ENCODE measurements at regions not wholly inside any gene's neighbourhood (a gene's known extent, or its start where the extent isn't known, plus 50 kb on each side); places are given as distances from the start of the nearest gene placed in this dataset.

DNA sequence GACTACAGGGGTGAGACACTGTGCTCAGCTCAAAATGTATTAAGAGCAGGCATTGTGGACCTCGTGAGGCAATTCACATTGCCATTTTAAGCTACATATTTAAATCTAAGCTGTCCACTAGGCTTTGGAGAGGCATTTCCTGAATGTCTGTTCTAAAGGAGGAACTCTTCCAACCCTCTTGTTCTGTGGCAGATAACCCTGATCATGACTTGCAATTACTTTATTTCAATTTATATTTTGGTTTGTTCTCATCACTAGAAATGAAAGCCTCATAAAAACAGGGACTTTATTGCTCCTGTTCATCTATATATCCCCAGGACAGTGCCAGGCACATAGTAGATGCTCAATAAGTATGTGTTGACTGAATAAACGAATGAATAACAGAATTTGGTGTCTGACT, 84.0 kb upstream of the SALL4 start:
- POLR2A ChIA-PET = no interaction called here
- Histone ChIP-seq H3K9me3 (ENCODE audit: low read length) (no peaks in the 10 kb centered on the region), H3K79me2 (ENCODE audit: insufficient read depth, low read depth, low read length) (no peaks in the 10 kb centered on the region), H3K36me3 (ENCODE audit: insufficient read depth, low read length) (no peaks in the 10 kb centered on the region), H3K4me2 (ENCODE audit: low read length) (no peak overlapping the region), H4K20me1 (ENCODE audit: insufficient read depth, low read length) (no peaks in the 10 kb centered on the region), H2AFZ (ENCODE audit: low read length) (no peak overlapping the region), H3K9me2 (ENCODE audit: insufficient read depth, low read length) (no peaks in the 10 kb centered on the region), H3K4me1 (ENCODE audit: insufficient read depth, low read length, poor library complexity, severe bottlenecking) (no peaks in the 10 kb centered on the region), H3K27ac (ENCODE audit: low read depth, low read length, poor library complexity, severe bottlenecking) (no peak overlapping the region), H3K4me3 (ENCODE audit: low read depth, low read length, poor library complexity, severe bottlenecking) (no peak overlapping the region)
- TF ChIP-seq CTCF (conservative IDR thresholded peaks at IDR 0.05; ENCODE audit: low read length) (no peak), EZH2phosphoT487 (IDR thresholded peaks at IDR 0.05; ENCODE audit: borderline replicate concordance, low read depth, low read length) (no peak)
- intact Hi-C loops (cut with micrococcal nuclease; ENCODE audit: unreplicated experiment) = no loop called here
- CTCF ChIA-PET (ENCODE audit: unreplicated experiment) = no interaction called here
- DNase-seq (ENCODE audit: low spot score) = no peak
- BruUV-seq (replicated peaks) = no TSS peak

DNA sequence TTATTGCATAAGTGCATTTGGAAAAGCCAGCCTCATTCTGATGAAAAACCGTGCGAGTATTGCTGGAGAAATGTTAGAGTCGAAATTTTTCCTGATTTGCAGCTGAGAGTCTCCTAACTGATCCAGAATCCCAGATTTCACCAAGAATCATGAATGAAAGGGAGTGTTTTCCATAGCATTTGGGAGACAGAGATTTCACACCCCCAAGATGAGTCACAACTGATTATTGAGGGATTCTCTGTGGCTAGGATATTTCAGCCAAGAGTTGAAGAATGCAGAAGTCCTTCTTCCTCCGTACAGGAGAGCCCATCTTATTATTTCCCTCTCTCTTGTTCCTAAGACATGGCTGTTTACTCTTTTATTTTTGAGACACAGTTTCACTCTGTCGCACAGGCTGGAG, 82.2 kb upstream of the SALL4 start:
- H2AFZ ChIP-seq (ENCODE audit: low read length) = no peak overlapping the region
- H3K36me3 ChIP-seq (ENCODE audit: insufficient read depth, low read length) = no peaks in the 10 kb centered on the region
- intact Hi-C loops (cut with micrococcal nuclease; ENCODE audit: unreplicated experiment) = no loop called here
- H3K4me1 ChIP-seq (ENCODE audit: insufficient read depth, low read length, poor library complexity, severe bottlenecking) = no peaks in the 10 kb centered on the region
- ChIA-PET CTCF (ENCODE audit: unreplicated experiment) (no interaction called here), POLR2A (no interaction called here)
- no peaks in the 10 kb centered on the region for H4K20me1 ChIP-seq (ENCODE audit: insufficient read depth, low read length)
- no peaks in the 10 kb centered on the region for H3K79me2 ChIP-seq (ENCODE audit: insufficient read depth, low read depth, low read length)
- no peaks in the 10 kb centered on the region for H3K9me3 ChIP-seq (ENCODE audit: low read length)
- H3K4me2 ChIP-seq (ENCODE audit: low read length) = no peak overlapping the region
- TF ChIP-seq CTCF (conservative IDR thresholded peaks at IDR 0.05; ENCODE audit: low read length) (no peak), EZH2phosphoT487 (IDR thresholded peaks at IDR 0.05; ENCODE audit: borderline replicate concordance, low read depth, low read length) (no peak)
- DNase-seq (ENCODE audit: low spot score) = no peak
- H3K4me3 ChIP-seq (ENCODE audit: low read depth, low read length, poor library complexity, severe bottlenecking) = no peak overlapping the region
- BruUV-seq (replicated peaks) = no TSS peak
- H3K9me2 ChIP-seq (ENCODE audit: insufficient read depth, low read length) = no peaks in the 10 kb centered on the region
- no peak overlapping the region for H3K27ac ChIP-seq (ENCODE audit: low read depth, low read length, poor library complexity, severe bottlenecking)

GRCh38 chr20:51880188-51880587, 77.9 kb upstream of the SALL4 start:
- H2AFZ ChIP-seq (ENCODE audit: low read length) = no peak overlapping the region
- no peaks in the 10 kb centered on the region for H4K20me1 ChIP-seq (ENCODE audit: insufficient read depth, low read length)
- no peak overlapping the region for H3K4me2 ChIP-seq (ENCODE audit: low read length)
- H3K27ac ChIP-seq (ENCODE audit: low read depth, low read length, poor library complexity, severe bottlenecking) = no peak overlapping the region
- ChIA-PET CTCF (ENCODE audit: unreplicated experiment) (no interaction called here), POLR2A (interaction anchor here (0.6 to 0.7 kb wide), 2 partner anchors 56 to 179 kb away, joined by 3 read pairs; no protein-coding TSS in a partner anchor)
- intact Hi-C loops (cut with micrococcal nuclease; ENCODE audit: unreplicated experiment) = no loop called here
- TF ChIP-seq CTCF (conservative IDR thresholded peaks at IDR 0.05; ENCODE audit: low read length) = no peak
- no peak for TF ChIP-seq EZH2phosphoT487 (IDR thresholded peaks at IDR 0.05; ENCODE audit: borderline replicate concordance, low read depth, low read length)
- H3K9me2 ChIP-seq (ENCODE audit: insufficient read depth, low read length) = no peaks in the 10 kb centered on the region
- no peaks in the 10 kb centered on the region for H3K4me1 ChIP-seq (ENCODE audit: insufficient read depth, low read length, poor library complexity, severe bottlenecking)
- no peaks in the 10 kb centered on the region for H3K9me3 ChIP-seq (ENCODE audit: low read length)
- no peaks in the 10 kb centered on the region for H3K79me2 ChIP-seq (ENCODE audit: insufficient read depth, low read depth, low read length)
- H3K4me3 ChIP-seq (ENCODE audit: low read depth, low read length, poor library complexity, severe bottlenecking) = no peak overlapping the region
- no TSS peak for BruUV-seq (replicated peaks)
- DNase-seq (ENCODE audit: low spot score) = no peak
- H3K36me3 ChIP-seq (ENCODE audit: insufficient read depth, low read length) = no peaks in the 10 kb centered on the region
